NB4 (cell line): ENCODE measurements at regions not wholly inside any gene's neighbourhood (a gene's known extent, or its start where the extent isn't known, plus 50 kb on each side); places are given as distances from the start of the nearest gene placed in this dataset.
"Not testable (repeated sequence)": the region's sequence is repeated elsewhere in the genome, so short reads cannot be mapped to it uniquely, and the experiment has no call there.

Source experiments
- CTCF ChIP-seq: IDR thresholded peaks from one replicate; pipeline ENCODE4 v1.5.1; 2012; ENCODE audit warnings: low read depth, low read length
- MAX ChIP-seq: IDR thresholded peaks from 2 replicates; pipeline ENCODE4 v1.6.1; 2011; ENCODE audit warnings: low read depth, low read length
- MYC ChIP-seq: IDR thresholded peaks from 2 replicates; pipeline ENCODE4 v1.6.1; 2011; ENCODE audit warnings: low read depth, low read length
- POLR2A ChIP-seq: IDR thresholded peaks from 2 replicates; pipeline ENCODE4 v1.6.1; 2011; ENCODE audit warnings: mild to moderate bottlenecking; ENCODE audit not compliant: insufficient read length; ENCODE audit errors: extremely low read depth

- TF ChIP-seq CTCF, POLR2A, MAX, MYC: not testable (repeated sequence)
Measured at GRCh38 chr16:70023207-70023606, 72.1 kb downstream of the CLEC18A start.
